ENCODE measurements at regions not wholly inside any gene's neighbourhood (a gene's known extent, or its start where the extent isn't known, plus 50 kb on each side); places are given as distances from the start of the nearest gene placed in this dataset.

DNA sequence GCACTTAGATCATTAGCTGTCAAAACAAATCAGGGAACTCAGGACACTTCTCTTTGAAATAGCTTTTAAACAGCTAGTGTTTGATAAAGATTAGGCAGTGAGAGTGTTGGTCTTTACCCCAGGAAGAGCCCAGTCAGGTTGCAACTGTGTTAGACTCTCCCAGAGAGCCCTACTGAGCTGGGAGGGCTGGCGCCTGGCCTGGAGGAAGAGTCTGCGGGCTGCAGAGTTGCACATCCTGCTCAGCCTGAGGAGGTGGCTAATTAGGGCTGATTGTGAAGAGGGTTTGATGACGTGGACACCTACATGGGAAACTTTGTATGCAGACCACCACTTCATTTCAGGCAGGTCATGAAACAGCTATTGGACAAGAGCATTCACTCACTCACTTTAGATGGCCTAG is 112.0 kb downstream of the TMEM174 start:
- no peak for DNase-seq

DNA sequence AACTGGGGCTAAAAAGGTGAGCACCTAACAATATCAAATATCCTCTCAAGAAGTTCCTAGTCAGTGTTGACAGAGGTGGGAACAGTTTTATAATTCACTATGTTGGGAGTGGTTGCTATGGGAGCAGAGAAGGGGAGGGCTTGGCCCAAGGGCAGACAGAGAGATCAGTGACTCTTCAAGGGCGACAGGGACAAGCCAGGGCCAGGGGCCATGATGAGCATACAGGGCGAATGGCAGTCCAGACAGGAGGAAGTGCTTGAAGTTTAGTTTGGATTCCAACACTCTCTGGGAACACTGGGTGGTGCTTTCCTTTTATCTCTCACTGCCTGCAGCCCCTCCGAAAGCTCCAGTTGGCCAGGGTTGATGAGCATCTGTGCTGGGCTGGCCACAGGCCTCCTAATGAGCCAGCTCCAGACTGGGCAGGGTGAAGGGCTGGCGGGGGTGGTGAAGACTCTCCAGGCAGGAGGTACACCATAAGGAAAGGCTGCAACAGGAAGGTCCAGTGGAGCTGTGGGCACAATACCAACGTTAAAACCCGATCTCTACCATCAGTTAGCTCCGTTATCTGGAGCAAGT is 111.3 kb downstream of the TMEM174 start:
- no peak for DNase-seq

DNA sequence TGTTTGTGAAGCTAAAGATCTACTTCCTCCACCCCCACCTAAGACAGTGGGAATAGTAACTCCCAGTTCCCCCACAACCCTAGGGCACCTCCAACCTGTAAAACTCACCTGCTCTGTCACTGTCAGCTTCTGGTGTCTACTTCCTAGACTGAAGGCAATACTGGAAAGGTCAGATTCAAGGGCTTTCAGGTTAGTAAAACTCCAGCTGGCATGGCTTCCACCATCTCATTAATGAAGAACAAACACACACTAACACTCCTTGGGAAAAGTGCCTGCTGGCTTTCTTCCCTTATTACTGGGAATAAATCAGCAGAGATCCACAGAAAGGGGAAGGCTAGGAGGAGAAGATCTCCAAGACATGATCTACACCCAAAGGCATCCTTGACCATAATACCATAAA is 109.9 kb downstream of the TMEM174 start:
- DNase-seq: no peak

DNA sequence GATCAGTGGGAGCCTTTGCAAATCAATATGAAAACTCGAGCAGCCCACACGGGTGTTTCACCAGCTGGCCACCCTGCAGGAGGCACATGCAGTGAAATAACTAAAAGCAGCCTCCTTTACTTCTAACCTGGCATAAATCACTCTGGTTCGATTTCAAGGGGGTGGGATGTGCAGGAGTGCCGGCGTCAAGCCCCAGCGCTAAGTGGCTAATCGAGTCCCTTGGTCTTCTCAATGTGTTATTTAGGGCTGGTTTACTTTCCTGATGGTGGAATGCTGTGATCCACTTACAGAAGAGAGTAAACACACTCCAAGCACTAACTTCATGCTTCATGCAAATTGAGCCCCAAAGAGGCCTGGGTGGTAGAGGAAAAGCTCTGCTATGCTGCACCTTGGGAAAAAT is 109.4 kb downstream of the TMEM174 start:
- no peak for DNase-seq

DNA sequence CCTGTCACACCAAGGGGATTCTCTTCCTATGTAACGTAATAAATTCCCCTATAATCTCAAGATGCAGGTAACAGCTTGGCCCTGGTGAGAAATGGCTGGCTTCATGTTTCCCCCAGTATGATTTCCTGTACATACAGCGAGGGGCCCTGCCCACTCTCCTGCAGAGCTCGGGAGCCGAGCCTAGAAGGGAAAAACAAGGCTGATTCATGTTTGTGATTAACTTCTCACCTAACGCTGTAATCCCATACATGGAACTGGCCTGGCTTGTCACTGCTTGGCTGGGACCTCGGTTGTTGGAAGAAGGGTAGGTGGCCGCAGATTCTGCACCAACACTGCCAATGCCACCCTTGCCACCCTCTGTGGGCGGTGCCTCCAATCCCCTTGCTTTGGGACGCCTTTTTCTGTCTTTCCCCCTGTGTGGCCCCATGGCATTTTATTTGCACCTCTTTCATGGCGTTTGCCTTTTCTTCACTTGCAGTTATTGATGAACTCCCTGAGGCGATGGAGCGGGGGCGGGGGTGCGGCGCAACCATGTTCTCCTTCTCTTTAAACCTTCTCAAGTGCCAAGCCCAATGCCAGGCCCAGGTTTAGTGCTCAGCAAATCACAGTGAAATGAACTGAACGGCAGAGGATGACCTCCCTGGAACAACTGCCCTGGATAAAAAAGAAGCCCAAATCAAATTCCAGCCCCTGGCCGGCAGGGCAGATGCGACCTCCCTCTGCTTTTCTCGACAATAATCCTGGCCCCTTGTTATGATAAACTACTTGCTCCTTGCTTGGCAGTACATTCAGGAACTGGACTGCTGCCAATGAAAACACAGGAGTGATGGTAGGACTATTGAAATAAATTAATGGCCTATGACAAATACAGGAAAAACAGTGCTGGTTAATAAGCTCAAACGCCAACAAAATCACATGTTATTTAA is 108.1 kb downstream of the TMEM174 start:
- no peak for DNase-seq

DNA sequence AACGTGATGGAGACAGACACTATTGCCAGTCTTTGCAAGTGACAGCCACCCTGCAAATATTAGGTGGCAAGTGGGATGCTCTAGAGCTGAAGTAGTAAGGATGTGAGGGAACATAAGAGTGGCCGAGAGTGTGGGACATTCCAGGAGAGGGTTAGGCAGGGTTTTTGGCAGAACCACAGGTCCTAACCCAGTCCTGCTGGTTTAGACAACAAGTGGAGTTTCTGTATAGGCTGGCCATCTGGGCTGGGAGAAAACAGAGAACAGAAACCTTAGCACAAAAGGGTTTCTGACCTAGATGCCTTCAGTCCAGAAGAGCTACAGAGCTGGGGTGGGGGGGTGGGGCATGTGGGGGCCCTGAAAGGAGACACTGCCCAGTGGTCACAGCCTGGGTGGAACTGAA is 107.4 kb downstream of the TMEM174 start:
- no peak for DNase-seq

DNA sequence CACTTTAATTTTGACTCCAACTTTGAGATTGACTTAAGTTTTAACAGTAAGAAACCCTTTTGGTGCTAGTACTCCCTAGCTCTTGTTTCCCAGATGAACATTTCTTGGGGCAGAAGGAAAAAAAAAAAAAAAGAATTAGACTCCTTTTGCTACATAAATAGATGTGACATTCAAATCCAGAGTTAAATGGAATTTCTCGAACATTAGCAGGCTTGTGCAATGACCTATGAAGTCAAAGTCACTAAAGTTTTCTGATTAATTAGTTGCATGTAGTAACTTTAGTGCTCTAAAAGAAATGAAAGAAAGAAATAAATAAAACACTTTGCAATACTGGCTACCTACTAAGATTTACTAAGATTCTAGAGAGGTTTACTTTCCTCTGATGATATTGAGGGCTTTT is 106.8 kb downstream of the TMEM174 start:
- DNase-seq: no peak

DNA sequence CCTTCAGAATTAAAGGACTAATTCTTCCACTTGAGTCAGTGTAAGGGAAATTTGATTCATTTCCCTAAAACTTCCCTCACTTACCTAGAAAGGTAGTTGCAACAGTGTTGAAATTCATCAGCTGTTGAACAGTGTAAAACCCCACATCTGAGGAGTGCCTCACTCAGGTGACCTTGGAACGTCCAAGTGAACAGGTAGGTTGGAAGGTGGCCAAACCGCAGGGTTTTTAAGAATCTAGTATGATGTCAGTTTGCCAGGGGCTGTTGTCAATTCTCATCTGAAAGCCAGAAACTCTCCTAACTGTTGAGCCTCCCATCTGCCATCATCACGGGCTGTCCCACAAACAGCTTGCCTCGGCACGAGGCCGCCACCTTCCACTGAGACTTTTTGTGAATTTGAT is 105.7 kb downstream of the TMEM174 start:
- no peak for DNase-seq

DNA sequence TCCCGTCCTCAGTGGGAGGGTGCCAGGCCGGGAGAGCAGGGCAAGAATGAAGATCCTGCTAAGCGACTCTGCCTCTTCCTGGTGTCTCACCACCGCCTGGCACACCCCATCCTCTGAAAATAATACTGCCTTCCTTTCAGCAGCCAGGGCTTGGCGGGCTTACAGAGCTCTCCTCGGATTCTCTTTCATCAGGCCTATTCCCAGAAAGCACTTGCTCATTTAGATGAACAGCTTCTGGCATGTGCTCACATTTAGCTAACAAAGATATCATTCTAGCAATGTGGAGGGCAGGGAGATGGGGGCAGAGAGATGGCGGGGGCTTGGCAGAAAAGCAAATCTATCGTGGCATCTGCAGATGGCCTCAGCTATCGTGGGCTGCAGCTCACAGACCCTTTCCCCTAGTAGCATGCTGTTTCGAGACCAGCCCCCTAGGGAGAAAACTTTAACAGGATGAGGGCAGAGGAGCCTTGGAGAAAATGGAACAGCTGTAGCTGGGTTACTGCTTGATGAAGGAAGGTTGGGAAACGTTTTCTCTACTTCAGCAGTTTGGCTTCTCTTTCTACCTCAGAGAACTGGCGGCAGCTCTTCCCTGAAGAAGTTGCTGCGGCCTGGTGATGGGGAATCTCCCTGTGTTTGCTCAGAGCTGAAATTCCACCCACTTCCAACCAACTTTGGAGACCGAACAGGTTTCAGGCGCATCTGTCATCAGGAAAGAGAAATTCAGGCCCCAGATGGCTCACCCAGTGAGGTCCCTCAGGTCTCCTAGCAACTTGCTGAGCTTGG is 102.1 kb downstream of the TMEM174 start:
- DNase-seq: no peak

DNA sequence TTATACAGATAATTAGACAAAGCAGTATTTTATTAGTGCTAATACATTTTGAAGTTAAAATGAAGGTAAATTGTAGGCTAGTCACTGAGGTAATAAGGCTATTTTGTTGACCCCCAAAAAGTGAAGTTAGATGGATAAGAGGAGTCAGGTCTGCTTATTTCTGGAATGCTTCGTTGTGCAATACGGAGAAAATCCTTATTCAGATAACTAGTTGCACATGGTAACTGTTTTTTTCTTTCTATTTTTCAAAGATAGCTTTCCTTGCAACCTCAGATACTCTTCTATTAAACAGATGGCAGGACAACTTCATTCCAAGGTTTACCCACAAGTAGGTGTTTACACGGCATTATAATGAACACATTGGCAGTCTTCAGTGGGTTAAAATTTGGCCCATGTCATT is 101.1 kb downstream of the TMEM174 start:
- no peak for DNase-seq

DNA sequence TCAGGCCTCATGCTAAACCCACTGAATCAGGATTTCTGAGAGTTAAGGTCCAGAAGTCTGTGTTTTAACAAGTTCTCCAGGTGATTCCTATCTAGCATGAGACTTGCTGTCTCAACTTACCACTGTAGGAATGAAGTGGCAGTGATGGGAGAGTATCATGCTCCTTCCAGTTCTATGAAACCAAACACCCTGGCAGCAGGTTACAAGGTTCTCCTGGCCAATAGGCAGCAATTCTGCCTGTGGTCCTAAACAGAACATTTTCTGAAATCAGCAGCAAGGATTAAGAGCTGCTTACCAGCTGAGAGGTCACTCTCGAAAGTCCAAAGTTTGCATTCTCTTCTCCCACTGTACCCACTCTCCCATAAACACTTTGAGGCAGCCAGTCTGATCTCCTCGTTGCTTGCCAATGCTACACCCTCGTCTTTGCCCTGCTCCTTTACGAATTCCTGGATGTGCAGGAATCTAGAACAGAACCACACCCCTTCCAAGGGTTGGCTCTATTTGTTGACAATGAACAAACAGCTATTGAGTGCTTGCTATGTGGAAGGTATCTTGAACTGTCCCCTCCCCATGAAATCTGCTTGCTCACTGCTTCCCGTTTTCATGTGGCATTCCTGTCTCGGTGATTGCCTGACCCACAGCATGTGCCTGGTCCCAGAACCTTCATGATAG is 100.5 kb downstream of the TMEM174 start:
- DNase-seq: no peak

DNA sequence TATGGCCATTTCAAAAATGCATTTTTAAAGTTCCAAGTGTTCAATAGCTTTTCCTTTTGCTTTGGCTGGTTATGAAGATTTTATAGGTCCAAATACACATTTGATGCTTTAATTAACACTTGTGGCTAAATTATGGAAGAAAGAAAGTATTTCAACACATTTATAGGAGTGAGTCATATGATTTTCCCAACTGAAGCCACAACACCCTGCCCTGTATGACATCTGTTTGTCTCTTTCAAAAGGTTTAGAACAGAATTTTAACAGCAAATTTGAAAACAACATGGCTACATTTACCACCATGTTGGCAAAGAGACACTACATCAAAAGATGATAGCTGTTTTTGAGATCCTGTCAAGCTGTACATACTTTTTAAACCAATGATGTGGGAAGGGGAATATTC is 99.4 kb downstream of the TMEM174 start:
- no peak for DNase-seq

DNA sequence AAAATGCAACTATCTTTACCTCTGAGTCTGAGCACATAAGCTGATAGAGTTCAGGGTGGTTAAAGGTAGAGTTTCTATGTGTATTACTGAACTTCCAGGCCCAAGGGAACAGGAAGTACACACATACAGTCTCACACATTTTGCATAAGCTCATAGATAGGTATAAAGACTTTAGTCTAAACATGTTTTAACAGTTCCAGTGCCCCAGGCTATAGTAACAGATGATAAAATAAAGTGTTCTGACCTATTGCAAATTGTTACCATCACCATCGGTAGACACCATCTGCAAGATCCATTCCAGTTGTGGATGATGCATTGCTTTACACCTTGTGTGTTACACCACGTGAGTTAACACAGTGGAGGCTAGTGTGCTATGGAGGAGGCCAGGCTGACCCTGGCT is 95.8 kb downstream of the TMEM174 start:
- DNase-seq: no peak

DNA sequence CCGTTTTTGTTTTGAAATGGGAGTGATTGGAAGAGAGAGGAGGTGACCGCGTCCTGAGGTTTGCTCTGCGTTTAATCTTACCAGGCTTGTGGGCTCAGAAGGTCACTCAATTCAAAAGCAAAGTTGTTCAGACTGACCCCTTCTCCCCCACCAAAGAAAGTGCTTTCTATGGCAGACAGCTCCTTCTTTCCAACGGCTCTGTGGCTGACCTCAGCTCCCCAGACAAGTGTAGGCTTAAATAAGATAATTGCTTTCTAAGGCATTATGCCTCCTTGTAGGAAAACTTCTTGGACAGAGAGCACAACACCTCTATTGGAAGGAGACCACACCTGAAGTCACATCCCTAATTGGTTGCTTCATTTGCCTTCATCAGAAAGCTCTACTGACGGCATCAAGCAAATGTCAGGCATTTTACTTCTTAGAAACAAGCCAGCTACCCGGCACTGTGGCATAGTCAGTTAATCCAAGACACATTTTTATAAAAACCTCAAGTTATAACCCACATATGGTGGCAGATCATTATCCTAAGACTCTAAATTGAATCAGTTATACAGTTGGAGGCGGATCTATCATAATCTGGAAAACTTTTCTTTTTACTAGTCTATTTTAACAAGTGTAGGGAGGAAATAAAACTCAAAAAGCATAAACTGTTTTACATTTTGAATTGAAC is 94.9 kb downstream of the TMEM174 start:
- no peak for DNase-seq

DNA sequence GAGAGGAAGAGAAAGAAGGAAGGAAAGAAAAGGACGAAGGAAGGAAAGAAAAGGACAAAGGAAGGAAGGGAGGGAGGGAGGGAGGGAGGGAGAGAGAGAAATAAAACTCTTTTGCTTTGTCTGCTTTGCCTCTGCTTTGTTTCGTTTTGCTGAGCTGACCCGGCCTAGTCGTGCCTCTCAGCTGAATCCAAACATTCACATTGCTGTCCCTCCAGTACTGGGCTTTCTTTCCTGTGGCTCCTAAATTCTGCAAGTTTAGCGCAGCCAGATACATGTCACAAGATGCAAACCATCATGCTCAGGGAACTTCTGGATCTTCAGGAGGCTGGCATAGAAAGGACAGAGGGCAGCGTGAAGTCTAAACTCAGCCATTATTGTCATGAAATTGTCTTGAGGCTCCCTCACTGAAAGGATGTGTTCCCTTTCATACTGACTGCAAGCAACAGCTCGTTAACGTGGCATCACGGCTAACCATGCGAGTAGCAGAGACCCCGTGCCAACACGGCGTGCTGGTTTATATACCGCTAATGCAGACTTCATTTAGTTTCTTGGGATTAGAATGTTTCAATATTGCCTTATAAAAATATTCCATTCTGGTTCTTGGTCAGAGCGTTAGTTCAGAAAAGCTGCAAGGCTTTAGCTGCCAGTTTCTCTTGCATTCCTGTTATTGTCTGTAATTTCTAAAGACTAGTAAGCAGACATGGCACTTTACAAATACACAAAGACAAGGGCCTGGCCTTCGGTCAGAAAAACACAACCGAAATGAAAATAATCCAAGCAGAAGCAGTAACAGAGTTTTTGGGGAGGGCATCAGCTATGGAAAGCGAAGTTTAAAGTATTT is 94.2 kb downstream of the TMEM174 start:
- no peak for DNase-seq

DNA sequence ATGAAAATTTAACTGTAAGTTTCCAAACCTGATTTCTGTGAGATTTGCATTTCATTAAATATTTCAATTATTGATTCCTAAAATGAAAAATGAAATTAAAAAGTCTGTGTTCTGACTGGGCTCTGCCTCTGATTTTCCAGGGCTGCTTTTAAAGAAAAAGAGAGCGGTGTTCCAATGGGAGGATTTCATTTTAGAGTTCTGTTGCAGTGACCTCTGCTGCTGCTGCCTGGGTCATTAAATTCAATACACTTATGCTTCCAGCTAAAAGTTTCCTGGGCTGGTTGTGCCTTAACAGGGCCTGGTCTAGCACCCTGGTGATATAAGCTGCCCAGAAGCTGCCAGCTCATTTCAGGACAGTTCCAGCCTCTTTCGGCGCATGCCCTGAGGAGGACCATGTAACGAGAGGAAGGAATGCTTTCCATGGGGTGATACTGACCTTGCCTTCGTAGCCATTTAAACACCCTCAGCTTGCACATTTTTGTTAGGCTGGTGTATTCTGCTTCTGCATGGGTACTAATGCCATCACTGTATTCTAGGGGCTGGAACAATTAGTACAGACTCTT is 93.3 kb downstream of the TMEM174 start:
- DNase-seq: no peak

DNA sequence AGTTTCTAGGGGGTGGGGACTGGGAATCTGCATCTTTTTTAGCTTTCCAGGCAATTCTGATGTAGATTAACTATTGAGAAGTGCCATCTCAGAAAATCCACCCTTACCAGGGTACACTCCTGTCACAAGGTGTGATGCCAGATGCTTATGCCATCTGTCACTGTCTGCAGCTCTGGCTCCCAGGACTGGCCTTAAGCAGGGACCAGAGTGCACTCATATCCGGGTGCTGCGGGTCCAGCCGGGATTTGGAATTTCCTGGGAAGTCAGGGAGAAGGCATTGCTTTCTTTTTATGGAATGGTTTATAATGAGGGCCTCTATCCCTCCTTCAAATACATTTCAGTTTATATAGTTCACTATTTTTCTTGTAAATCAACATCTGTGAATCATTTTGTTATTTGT is 92.6 kb downstream of the TMEM174 start:
- DNase-seq: no peak

DNA sequence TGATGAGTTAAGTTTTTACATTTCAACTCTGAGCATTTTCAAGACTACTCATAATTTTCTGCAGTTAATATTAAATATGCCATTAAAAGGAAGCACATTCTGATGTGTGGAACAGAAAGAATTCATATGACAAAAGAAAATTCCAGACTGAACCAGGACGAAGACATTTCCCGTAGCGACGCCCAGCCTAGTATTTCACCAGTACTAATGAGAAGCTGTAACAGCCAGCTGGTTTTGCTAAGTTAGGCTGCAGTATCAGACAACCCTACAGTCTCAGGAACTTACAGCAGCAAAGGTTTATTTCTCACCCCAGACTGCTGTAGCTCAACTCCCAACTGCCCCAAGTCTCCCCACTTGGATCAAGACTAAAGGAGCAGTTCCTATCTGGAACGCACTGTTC is 91.6 kb downstream of the TMEM174 start:
- no peak for DNase-seq

DNA sequence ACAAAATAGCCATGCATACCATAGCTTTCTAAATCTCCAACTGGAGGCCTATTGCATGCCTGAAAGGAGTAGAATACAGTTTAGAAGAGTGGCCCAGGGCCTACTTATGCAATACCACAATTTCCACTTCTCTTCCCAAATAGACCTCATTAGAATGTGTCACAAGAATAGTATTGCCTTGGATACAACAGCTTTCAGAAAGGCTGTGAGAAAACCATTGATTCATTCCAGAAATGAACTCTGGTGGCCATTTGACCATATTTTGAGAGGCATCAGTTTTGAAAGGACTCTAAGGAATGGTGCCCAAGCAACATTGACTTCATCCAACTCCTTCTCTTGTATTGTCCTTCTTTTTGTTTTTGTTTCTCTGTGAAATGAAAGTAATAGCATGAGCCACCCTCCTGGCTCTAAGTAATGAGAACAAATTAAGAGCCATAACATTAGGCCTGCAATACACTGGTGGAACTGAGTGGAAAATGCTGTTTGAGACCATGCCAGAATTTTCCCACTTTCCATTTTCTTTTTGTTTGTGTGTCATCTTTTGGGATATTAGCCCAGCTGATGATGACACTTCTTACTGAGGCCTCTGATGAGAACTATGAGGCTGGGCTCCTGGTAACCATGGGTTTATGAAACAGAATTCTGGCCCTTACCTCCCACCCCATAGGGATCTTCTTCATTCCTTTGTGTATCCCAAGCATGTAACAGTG is 90.2 kb downstream of the TMEM174 start:
- DNase-seq: no peak

DNA sequence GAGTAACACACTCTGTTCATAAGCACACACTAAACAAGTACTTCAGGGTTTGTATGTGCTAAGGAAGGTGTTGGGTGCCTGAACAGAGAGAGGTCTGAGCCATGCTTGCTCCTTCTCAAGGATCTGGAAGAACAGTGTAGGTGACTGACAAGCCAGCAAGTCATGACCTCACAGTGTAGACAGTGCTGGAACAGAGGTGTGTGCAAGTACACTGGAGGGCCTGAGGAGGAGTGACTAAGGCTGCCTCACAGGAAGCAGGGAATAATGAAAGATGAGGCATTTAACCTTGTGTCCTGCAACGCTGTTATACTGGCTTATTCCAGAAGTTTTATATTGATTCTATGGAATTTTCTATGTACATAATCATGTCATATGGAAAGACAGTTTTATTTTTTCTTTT is 83.9 kb downstream of the TMEM174 start:
- no peak for DNase-seq

DNA sequence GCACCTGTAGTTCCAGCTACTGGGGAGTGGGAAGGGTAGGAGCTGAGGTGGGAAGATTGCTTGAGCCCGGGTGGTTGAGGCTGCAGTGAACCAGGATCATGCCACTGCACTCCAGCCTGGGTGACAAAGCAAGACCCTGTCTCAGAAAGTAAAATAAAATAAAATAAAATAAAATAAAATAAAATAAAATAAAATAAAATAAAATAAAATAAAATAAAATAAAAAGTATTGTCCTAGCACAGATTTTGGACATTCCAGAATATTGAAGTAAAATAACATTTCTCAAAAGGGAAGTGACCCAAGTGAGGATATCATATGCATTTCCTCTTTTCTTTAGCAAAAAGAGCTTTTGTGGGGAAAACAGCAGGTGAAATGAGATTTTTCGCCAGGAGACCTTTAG is 83.5 kb downstream of the TMEM174 start:
- no peak for DNase-seq
